ENCODE measurements at regions not wholly inside any gene's neighbourhood (a gene's known extent, or its start where the extent isn't known, plus 50 kb on each side); places are given as distances from the start of the nearest gene placed in this dataset.

- Histone ChIP-seq H3K36me3 (no peaks in the 10 kb centered on the region), H3K4me3 (no peak overlapping the region), H3K4me1 (no peaks in the 10 kb centered on the region), H3K27me3 (no peaks in the 10 kb centered on the region), H3K9me3 (no peaks in the 10 kb centered on the region), H3K27ac (no peak overlapping the region)
- DNase-seq: no peak
- TF ChIP-seq CTCF (IDR thresholded peaks at IDR 0.05): no peak
- TF ChIP-seq POLR2A (IDR thresholded peaks at IDR 0.05): no peak
These were observed 479.7 kb downstream of the FSCB start for GRCh38 chr14:44027397-44027796.

- DNase-seq: no peak
- Histone ChIP-seq H3K27ac (no peak overlapping the region), H3K27me3 (no peaks in the 10 kb centered on the region), H3K36me3 (no peaks in the 10 kb centered on the region), H3K4me1 (no peaks in the 10 kb centered on the region), H3K9me3 (no peaks in the 10 kb centered on the region), H3K4me3 (no peak overlapping the region)
- TF ChIP-seq POLR2A (IDR thresholded peaks at IDR 0.05) (no peak), CTCF (IDR thresholded peaks at IDR 0.05) (no peak)
These were observed 496.5 kb downstream of the FSCB start for GRCh38 chr14:44010595-44010994.

GRCh38 chr14:44010071-44010470 is 497.0 kb downstream of the FSCB start:
- Histone ChIP-seq H3K27ac (no peak overlapping the region), H3K36me3 (no peaks in the 10 kb centered on the region), H3K9me3 (no peaks in the 10 kb centered on the region), H3K4me1 (no peaks in the 10 kb centered on the region), H3K27me3 (no peaks in the 10 kb centered on the region), H3K4me3 (no peak overlapping the region)
- no peak for TF ChIP-seq CTCF (IDR thresholded peaks at IDR 0.05)
- TF ChIP-seq POLR2A (IDR thresholded peaks at IDR 0.05): no peak
- DNase-seq: no peak

GRCh38 chr14:44009642-44010041 is 497.4 kb downstream of the FSCB start:
- no peak for DNase-seq
- Histone ChIP-seq H3K36me3 (no peaks in the 10 kb centered on the region), H3K4me1 (no peaks in the 10 kb centered on the region), H3K4me3 (no peak overlapping the region), H3K27ac (no peak overlapping the region), H3K27me3 (no peaks in the 10 kb centered on the region), H3K9me3 (no peaks in the 10 kb centered on the region)
- no peak for TF ChIP-seq POLR2A (IDR thresholded peaks at IDR 0.05)
- TF ChIP-seq CTCF (IDR thresholded peaks at IDR 0.05): no peak

- Histone ChIP-seq H3K27ac (no peak overlapping the region), H3K36me3 (no peaks in the 10 kb centered on the region), H3K9me3 (no peaks in the 10 kb centered on the region), H3K4me1 (no peaks in the 10 kb centered on the region), H3K4me3 (no peak overlapping the region), H3K27me3 (no peaks in the 10 kb centered on the region)
- TF ChIP-seq CTCF (IDR thresholded peaks at IDR 0.05) (no peak), POLR2A (IDR thresholded peaks at IDR 0.05) (no peak)
- no peak for DNase-seq
These were observed 518.1 kb downstream of the FSCB start for GRCh38 chr14:43988989-43989388.

- DNase-seq: no peak
- Histone ChIP-seq H3K9me3 (no peaks in the 10 kb centered on the region), H3K27me3 (no peaks in the 10 kb centered on the region), H3K4me1 (no peaks in the 10 kb centered on the region), H3K27ac (no peak overlapping the region), H3K36me3 (no peaks in the 10 kb centered on the region), H3K4me3 (no peak overlapping the region)
- TF ChIP-seq CTCF (IDR thresholded peaks at IDR 0.05): no peak
- no peak for TF ChIP-seq POLR2A (IDR thresholded peaks at IDR 0.05)
These were observed 523.4 kb downstream of the FSCB start for GRCh38 chr14:43983721-43984120.
